ENCODE measurements at regions not wholly inside any gene's neighbourhood (a gene's known extent, or its start where the extent isn't known, plus 50 kb on each side); places are given as distances from the start of the nearest gene placed in this dataset.

- Mint-ChIP-seq H3K4me1 (no peaks in the 10 kb centered on the region), H3K27ac (no peak overlapping the region), H3K36me3 (no peaks in the 10 kb centered on the region), H3K4me3 (no peak overlapping the region), H3K9me3 (peaks cover 21% of the 10 kb centered on the region), H3K27me3 (no peaks in the 10 kb centered on the region)
- no peak for DNase-seq
- CTCF ChIA-PET, result no interaction called here
These were observed 526.8 kb downstream of the PLXDC2 start for GRCh38 chr10:20343036-20343435.

Data from activated naive CD4-positive, alpha-beta T cell treated with anti-CD3 and anti-CD28 coated beads, Interleukin-2, amount 10 ng/mL, durations not matched to agents 7 days and 5 days (primary cell).